ENCODE measurements at regions not wholly inside any gene's neighbourhood (a gene's known extent, or its start where the extent isn't known, plus 50 kb on each side); places are given as distances from the start of the nearest gene placed in this dataset.

DNA sequence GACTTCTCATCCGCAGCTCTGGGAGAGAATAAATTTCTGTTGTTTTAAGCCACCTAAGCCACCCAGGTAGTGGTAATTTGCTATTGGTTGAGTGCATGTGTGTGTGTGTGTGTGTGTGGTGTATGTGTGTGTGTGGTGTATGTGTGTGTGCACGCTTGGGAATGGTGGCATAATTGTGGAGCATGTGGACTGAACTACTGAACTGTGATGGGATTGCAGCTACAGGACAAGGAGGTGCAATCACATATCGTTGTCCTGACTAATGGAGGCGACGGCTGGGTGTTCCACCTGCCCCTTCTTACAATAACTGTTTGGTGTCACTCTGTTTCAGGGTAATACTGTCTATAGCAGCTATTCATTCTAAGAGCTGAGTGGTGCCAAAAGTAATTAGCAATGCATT, 448.7 kb upstream of the PFKP start:
- H3K27me3 ChIP-seq: no peaks in the 10 kb centered on the region
- peaks cover 0 to 2% (median 0%) of the 10 kb centered on the region in 4 donors for H3K9me3 ChIP-seq
- H3K27ac ChIP-seq: no peak overlapping the region
- intact Hi-C loops (cut with DNase I): no loop called here
- no peak for DNase-seq
- no peaks in the 10 kb centered on the region for H3K4me1 ChIP-seq
- no peak for TF ChIP-seq EP300 (IDR thresholded peaks at IDR 0.05)
- no peak for TF ChIP-seq POLR2A (IDR thresholded peaks at IDR 0.05)
- no peak for TF ChIP-seq POLR2AphosphoS5 (IDR thresholded peaks at IDR 0.05)
- TF ChIP-seq, protein P1, sequence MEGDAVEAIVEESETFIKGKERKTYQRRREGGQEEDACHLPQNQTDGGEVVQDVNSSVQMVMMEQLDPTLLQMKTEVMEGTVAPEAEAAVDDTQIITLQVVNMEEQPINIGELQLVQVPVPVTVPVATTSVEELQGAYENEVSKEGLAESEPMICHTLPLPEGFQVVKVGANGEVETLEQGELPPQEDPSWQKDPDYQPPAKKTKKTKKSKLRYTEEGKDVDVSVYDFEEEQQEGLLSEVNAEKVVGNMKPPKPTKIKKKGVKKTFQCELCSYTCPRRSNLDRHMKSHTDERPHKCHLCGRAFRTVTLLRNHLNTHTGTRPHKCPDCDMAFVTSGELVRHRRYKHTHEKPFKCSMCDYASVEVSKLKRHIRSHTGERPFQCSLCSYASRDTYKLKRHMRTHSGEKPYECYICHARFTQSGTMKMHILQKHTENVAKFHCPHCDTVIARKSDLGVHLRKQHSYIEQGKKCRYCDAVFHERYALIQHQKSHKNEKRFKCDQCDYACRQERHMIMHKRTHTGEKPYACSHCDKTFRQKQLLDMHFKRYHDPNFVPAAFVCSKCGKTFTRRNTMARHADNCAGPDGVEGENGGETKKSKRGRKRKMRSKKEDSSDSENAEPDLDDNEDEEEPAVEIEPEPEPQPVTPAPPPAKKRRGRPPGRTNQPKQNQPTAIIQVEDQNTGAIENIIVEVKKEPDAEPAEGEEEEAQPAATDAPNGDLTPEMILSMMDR (IDR thresholded peaks at IDR 0.05): no peak
- H3K4me3 ChIP-seq: no peak overlapping the region
- 81 to 83% methylated on average over 5 of the region's 5 CpGs for WGBS, 2 donors
- H3K36me3 ChIP-seq: no peaks in the 10 kb centered on the region

DNA sequence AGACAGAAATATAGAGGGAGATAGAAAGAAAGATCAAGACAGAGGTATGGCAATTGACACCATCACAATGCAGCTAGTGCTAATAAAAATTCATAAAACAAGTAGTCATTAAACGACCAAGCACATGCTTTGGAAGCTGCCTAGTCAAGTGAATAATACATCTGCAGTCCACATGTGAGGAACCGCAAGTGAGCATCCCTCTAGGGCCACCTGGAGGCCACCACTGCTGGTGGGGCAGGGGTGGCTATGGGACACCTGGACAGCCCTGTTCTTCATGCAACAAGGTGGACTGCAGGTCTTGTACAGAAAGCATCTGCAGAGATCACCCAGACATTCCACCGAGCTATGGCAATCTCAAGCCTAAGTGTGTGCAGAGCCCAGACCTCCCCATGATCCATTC, 451.1 kb upstream of the PFKP start:
- no peak for TF ChIP-seq EP300 (IDR thresholded peaks at IDR 0.05)
- no peak for TF ChIP-seq POLR2A (IDR thresholded peaks at IDR 0.05)
- no peak for TF ChIP-seq POLR2AphosphoS5 (IDR thresholded peaks at IDR 0.05)
- TF ChIP-seq, protein P1 (IDR thresholded peaks at IDR 0.05): no peak
- no peaks in the 10 kb centered on the region for H3K4me1 ChIP-seq
- H3K9me3 ChIP-seq: peaks cover 0 to 2% (median 0%) of the 10 kb centered on the region in 4 donors
- no peak overlapping the region for H3K4me3 ChIP-seq
- H3K27ac ChIP-seq: no peak overlapping the region
- intact Hi-C loops (cut with DNase I): no loop called here
- no peaks in the 10 kb centered on the region for H3K36me3 ChIP-seq
- H3K27me3 ChIP-seq: no peaks in the 10 kb centered on the region
- 64 to 75% methylated on average over 3 of the region's 3 CpGs for WGBS, 2 donors
- no peak for DNase-seq

DNA sequence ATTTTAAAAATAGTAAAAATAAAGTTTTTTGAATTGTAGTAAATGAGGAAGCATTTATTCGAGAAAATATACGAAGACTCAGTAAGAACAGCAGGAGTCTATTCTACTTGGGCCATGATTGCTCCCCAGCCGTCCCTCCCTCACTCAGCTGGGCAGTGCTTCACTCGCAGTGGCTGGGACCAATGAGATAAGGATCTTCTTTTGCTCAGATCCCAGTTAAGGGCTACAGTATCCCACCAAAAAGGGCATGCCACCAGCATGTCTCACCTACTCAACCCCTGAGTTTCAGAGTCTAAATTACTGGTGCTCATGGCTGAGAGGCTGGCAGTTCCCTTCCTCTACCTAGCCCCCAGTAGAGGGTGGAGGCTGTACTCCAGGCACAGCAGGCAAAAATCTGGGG, 455.7 kb upstream of the PFKP start:
- 75 to 82% methylated on average over 4 of the region's 4 CpGs for WGBS, 2 donors
- no peaks in the 10 kb centered on the region for H3K4me1 ChIP-seq
- no peaks in the 10 kb centered on the region for H3K36me3 ChIP-seq
- H3K9me3 ChIP-seq: no peaks in the 10 kb centered on the region
- no peak for DNase-seq
- intact Hi-C loops (cut with DNase I): no loop called here
- H3K27ac ChIP-seq: no peak overlapping the region
- TF ChIP-seq, protein P1 (IDR thresholded peaks at IDR 0.05): no peak
- TF ChIP-seq EP300 (IDR thresholded peaks at IDR 0.05) (no peak), POLR2AphosphoS5 (IDR thresholded peaks at IDR 0.05) (no peak), POLR2A (IDR thresholded peaks at IDR 0.05) (no peak)
- H3K27me3 ChIP-seq: no peaks in the 10 kb centered on the region
- H3K4me3 ChIP-seq: no peak overlapping the region

DNA sequence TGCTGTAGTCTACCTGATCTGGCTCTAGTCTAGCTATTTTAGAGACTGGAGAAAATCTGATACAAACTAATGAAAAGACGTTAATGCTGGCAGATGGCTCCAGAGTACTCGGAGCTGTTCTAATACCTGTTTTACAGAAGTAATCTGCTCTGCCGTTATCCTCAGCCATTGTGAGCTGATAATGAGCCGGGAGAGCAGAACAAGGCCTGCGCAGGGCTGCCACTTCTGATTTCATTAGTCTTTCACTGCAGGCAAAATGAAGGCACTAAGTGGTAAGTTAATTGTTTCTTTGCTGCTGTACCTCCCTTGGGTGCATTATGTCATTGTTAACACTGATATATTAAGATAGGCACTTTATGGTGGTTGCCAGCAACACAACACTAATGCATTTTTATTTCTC, 456.4 kb upstream of the PFKP start:
- Histone ChIP-seq H3K27me3 (no peaks in the 10 kb centered on the region), H3K4me3 (no peak overlapping the region), H3K4me1 (no peaks in the 10 kb centered on the region), H3K27ac (no peak overlapping the region), H3K9me3 (peaks cover 0 to 3% (median 0%) of the 10 kb centered on the region in 4 donors), H3K36me3 (no peaks in the 10 kb centered on the region)
- no peak for DNase-seq
- 63 to 64% methylated on average over 5 of the region's 5 CpGs for WGBS, 2 donors
- intact Hi-C loops (cut with DNase I): no loop called here
- TF ChIP-seq POLR2A (IDR thresholded peaks at IDR 0.05) (no peak), EP300 (IDR thresholded peaks at IDR 0.05) (no peak), POLR2AphosphoS5 (IDR thresholded peaks at IDR 0.05) (no peak)
- TF ChIP-seq, protein P1 (IDR thresholded peaks at IDR 0.05): no peak

DNA sequence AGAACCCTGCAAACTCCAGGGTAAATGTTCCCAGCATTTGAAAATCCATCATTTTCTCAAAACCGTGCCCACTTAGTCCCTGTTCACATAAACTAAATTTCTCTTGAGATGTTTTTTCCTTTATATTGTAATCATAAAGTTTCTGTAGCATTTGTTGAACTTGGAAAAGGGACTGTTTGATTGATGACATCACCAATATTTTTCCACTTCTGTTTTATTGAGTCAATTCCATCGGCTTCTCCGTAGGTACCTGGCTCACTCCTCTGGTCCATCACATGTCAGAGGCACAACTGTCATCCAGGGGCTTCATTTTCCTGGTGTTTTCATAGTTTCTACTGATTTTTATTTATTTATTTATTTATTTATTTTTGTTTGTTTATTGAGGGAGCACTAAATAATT, 462.5 kb upstream of the PFKP start:
- Histone ChIP-seq H3K4me3 (no peak overlapping the region), H3K27me3 (no peaks in the 10 kb centered on the region), H3K36me3 (no peaks in the 10 kb centered on the region), H3K27ac (no peak overlapping the region), H3K4me1 (no peaks in the 10 kb centered on the region), H3K9me3 (peaks cover 0 to 4% (median 0%) of the 10 kb centered on the region in 4 donors)
- WGBS, 2 donors: 91 to 92% methylated on average over 3 of the region's 3 CpGs
- no peak for TF ChIP-seq POLR2A (IDR thresholded peaks at IDR 0.05)
- TF ChIP-seq POLR2AphosphoS5 (IDR thresholded peaks at IDR 0.05): no peak
- TF ChIP-seq EP300 (IDR thresholded peaks at IDR 0.05): no peak
- TF ChIP-seq, protein P1 (IDR thresholded peaks at IDR 0.05): no peak
- DNase-seq: no peak
- intact Hi-C loops (cut with DNase I): no loop called here

Measured in sigmoid colon (tissue), 6 donors.